ENCODE measurements at regions not wholly inside any gene's neighbourhood (a gene's known extent, or its start where the extent isn't known, plus 50 kb on each side); places are given as distances from the start of the nearest gene placed in this dataset.

GRCh38 chr2:114281188-114281587 is 161.3 kb upstream of the DPP10 start:
- no peak for FAIRE-seq
- H3K4me2 ChIP-seq (ENCODE audit: control insufficient read depth, insufficient read depth) = no peak overlapping the region
- 79% methylated on average over 2 of the region's 2 CpGs for WGBS (ENCODE audit: insufficient coverage, insufficient replicate concordance, low lambda C conversion rate, missing lambda C conversion rate)
- no peak overlapping the region for H2AFZ ChIP-seq (ENCODE audit: control insufficient read depth, low read depth, low read length)
- H4K20me1 ChIP-seq (ENCODE audit: control insufficient read depth, insufficient read depth) = no peaks in the 10 kb centered on the region
- SMC1A ChIA-PET (ENCODE audit: uncharacterized antibody, unreplicated experiment) = no interaction called here
- no peaks in the 10 kb centered on the region for H3K79me2 ChIP-seq (ENCODE audit: control insufficient read depth, insufficient read depth, low read length)
- no peaks in the 10 kb centered on the region for H3K27me3 ChIP-seq (replicated peaks in 1 of 2; ENCODE audit: control insufficient read depth in 2 of 2, insufficient read depth in 2 of 2, low read length in 1 of 2)
- ATAC-seq = no peak
- no peak for DNase-seq (ENCODE audit: low read depth, low spot score)
- CTCF ChIA-PET = no interaction called here
- TF ChIP-seq ATF2 (IDR thresholded peaks at IDR 0.05; ENCODE audit: low read length) (no peak), NFIC (IDR thresholded peaks at IDR 0.05; ENCODE audit: low read depth, low read length) (no peak), SMC3 (IDR thresholded peaks at IDR 0.05; ENCODE audit: borderline replicate concordance, low read length) (no peak), PAX5 (IDR thresholded peaks at IDR 0.05; ENCODE audit: borderline replicate concordance, low read depth, low read length) (no peak), ZBTB33 (IDR thresholded peaks at IDR 0.05) (no peak), TCF3 (IDR thresholded peaks at IDR 0.05; ENCODE audit: borderline replicate concordance, insufficient read depth, low read depth, low read length) (no peak), SREBF2 (IDR thresholded peaks at IDR 0.05; ENCODE audit: low read length) (no peak), SP1 (IDR thresholded peaks at IDR 0.05; ENCODE audit: low read depth, low read length) (no peak), MXI1 (IDR thresholded peaks at IDR 0.05; ENCODE audit: low read depth, low read length) (no peak), HDAC2 (IDR thresholded peaks at IDR 0.05) (no peak)
- H3K9me3 ChIP-seq (replicated peaks; ENCODE audit: control insufficient read depth, insufficient read depth, low read length) = no peaks in the 10 kb centered on the region
- intact Hi-C loops (cut with micrococcal nuclease; ENCODE audit: unreplicated experiment) = no loop called here
- POLR2A ChIA-PET = no interaction called here
- no peak overlapping the region for H3K9ac ChIP-seq (ENCODE audit: control insufficient read depth, insufficient read depth, low read length)
- no peak overlapping the region for H3K27ac ChIP-seq (ENCODE audit: control insufficient read depth, insufficient read depth)
- RAD21 ChIA-PET (ENCODE audit: unreplicated experiment) = no interaction called here
- no TSS peak for BruUV-seq (replicated peaks)
- H3K4me1 ChIP-seq (ENCODE audit: control insufficient read depth, insufficient read depth, low read length) = no peaks in the 10 kb centered on the region
- H3K36me3 ChIP-seq (ENCODE audit: control insufficient read depth in 2 of 2, insufficient read depth in 2 of 2, low read length in 1 of 2) = no peaks in the 10 kb centered on the region
- in situ Hi-C loops (cut with MboI) = no loop called here
- H3K4me3 ChIP-seq = no peak overlapping the region
